Activated naive CD8-positive, alpha-beta T cell treated with anti-CD3 and anti-CD28 coated beads, Interleukin-2, amount 50 U/mL, for 24 hours (primary cell): ENCODE measurements at regions not wholly inside any gene's neighbourhood (a gene's known extent, or its start where the extent isn't known, plus 50 kb on each side); places are given as distances from the start of the nearest gene placed in this dataset.

Experiments used
- ATAC-seq: fragments of 150-1000 bp; cut with Tn5 transposase; one replicate; pipeline ENCODE4 v1.10.0; 2021
- DNase-seq: peaks from one replicate; pipeline ENCODE4 v3.0.0; 2021
- H3K27ac Mint-ChIP-seq: one replicate; pipeline ENCODE4 v1.8.0; 2021; ENCODE audit warnings: mild to moderate bottlenecking, mixed read lengths
- H3K27me3 Mint-ChIP-seq: one replicate; pipeline ENCODE4 v1.8.0; 2021; ENCODE audit warnings: mixed read lengths
- H3K36me3 Mint-ChIP-seq: one replicate; pipeline ENCODE4 v1.8.0; 2021; ENCODE audit warnings: low read depth, mixed read lengths
- H3K4me1 Mint-ChIP-seq: one replicate; pipeline ENCODE4 v1.8.0; 2021; ENCODE audit warnings: mixed read lengths
- H3K4me3 Mint-ChIP-seq: one replicate; pipeline ENCODE4 v1.8.0; 2021; ENCODE audit warnings: mild to moderate bottlenecking, moderate library complexity, mixed read lengths
- H3K9me3 Mint-ChIP-seq: one replicate; pipeline ENCODE4 v1.8.0; 2021; ENCODE audit warnings: mixed read lengths

- Mint-ChIP-seq H3K27ac (no peak overlapping the region), H3K4me3 (no peak overlapping the region), H3K27me3 (no peaks in the 10 kb centered on the region), H3K4me1 (no peaks in the 10 kb centered on the region), H3K9me3 (no peaks in the 10 kb centered on the region), H3K36me3 (no peaks in the 10 kb centered on the region)
- DNase-seq = no peak
- no peak for ATAC-seq
Observed at GRCh38 chr9:84435902-84436301, 95.3 kb upstream of the SLC28A3 start.

- Mint-ChIP-seq H3K27me3 (no peaks in the 10 kb centered on the region), H3K4me1 (no peaks in the 10 kb centered on the region), H3K9me3 (no peaks in the 10 kb centered on the region), H3K36me3 (no peaks in the 10 kb centered on the region), H3K4me3 (no peak overlapping the region), H3K27ac (no peak overlapping the region)
- DNase-seq = no peak
- no peak for ATAC-seq
Observed at GRCh38 chr9:84436386-84437109, 96.0 kb upstream of the SLC28A3 start.

GRCh38 chr9:84438391-84438790, 97.8 kb upstream of the SLC28A3 start:
- H3K27me3 Mint-ChIP-seq = no peaks in the 10 kb centered on the region
- no peak overlapping the region for H3K4me3 Mint-ChIP-seq

GRCh38 chr9:84439250-84439649, 98.7 kb upstream of the SLC28A3 start:
- Mint-ChIP-seq H3K27ac (no peak overlapping the region), H3K36me3 (no peaks in the 10 kb centered on the region), H3K9me3 (no peaks in the 10 kb centered on the region), H3K4me1 (no peaks in the 10 kb centered on the region), H3K27me3 (no peaks in the 10 kb centered on the region), H3K4me3 (no peak overlapping the region)
- no peak for ATAC-seq
- no peak for DNase-seq

More at GRCh38 chr9:84438391-84438790, 97.8 kb upstream of the SLC28A3 start:
- DNase-seq (no peak), ATAC-seq (no peak)
- no peaks in the 10 kb centered on the region for H3K36me3 Mint-ChIP-seq
- no peaks in the 10 kb centered on the region for H3K9me3 Mint-ChIP-seq
- H3K4me1 Mint-ChIP-seq = no peaks in the 10 kb centered on the region
- no peak overlapping the region for H3K27ac Mint-ChIP-seq

GRCh38 chr9:84442712-84443111, 102.2 kb upstream of the SLC28A3 start:
- H3K4me1 Mint-ChIP-seq = no peaks in the 10 kb centered on the region
- DNase-seq = no peak
- H3K4me3 Mint-ChIP-seq = no peak overlapping the region

GRCh38 chr9:84445737-84446136, 105.2 kb upstream of the SLC28A3 start:
- H3K36me3 Mint-ChIP-seq = no peaks in the 10 kb centered on the region

More at GRCh38 chr9:84442712-84443111, 102.2 kb upstream of the SLC28A3 start:
- H3K36me3 Mint-ChIP-seq = no peaks in the 10 kb centered on the region
- H3K9me3 Mint-ChIP-seq = no peaks in the 10 kb centered on the region
- H3K27ac Mint-ChIP-seq = no peak overlapping the region
- H3K27me3 Mint-ChIP-seq = no peaks in the 10 kb centered on the region
- no peak for ATAC-seq

GRCh38 chr9:84447305-84447704, 106.7 kb upstream of the SLC28A3 start:
- Mint-ChIP-seq H3K9me3 (no peaks in the 10 kb centered on the region), H3K27me3 (no peaks in the 10 kb centered on the region), H3K4me1 (no peaks in the 10 kb centered on the region), H3K4me3 (no peak overlapping the region), H3K36me3 (no peaks in the 10 kb centered on the region), H3K27ac (no peak overlapping the region)
- no peak for DNase-seq
- no peak for ATAC-seq

More at GRCh38 chr9:84445737-84446136, 105.2 kb upstream of the SLC28A3 start:
- H3K4me3 Mint-ChIP-seq = no peak overlapping the region
- DNase-seq (no peak), ATAC-seq (no peak)
- no peaks in the 10 kb centered on the region for H3K4me1 Mint-ChIP-seq
- H3K27ac Mint-ChIP-seq = no peak overlapping the region
- H3K27me3 Mint-ChIP-seq = no peaks in the 10 kb centered on the region
- no peaks in the 10 kb centered on the region for H3K9me3 Mint-ChIP-seq

- H3K4me3 Mint-ChIP-seq = no peak overlapping the region
- DNase-seq = no peak
- H3K27me3 Mint-ChIP-seq = peaks cover 3% of the 10 kb centered on the region
- no peaks in the 10 kb centered on the region for H3K4me1 Mint-ChIP-seq
- no peak for ATAC-seq
- H3K27ac Mint-ChIP-seq = no peak overlapping the region
- no peaks in the 10 kb centered on the region for H3K36me3 Mint-ChIP-seq
- H3K9me3 Mint-ChIP-seq = no peaks in the 10 kb centered on the region
Observed at GRCh38 chr9:84450029-84450428, 109.5 kb upstream of the SLC28A3 start.

- no peak for ATAC-seq
- peaks cover 4% of the 10 kb centered on the region for H3K9me3 Mint-ChIP-seq
- H3K4me1 Mint-ChIP-seq = no peaks in the 10 kb centered on the region
- H3K27ac Mint-ChIP-seq = no peak overlapping the region
- DNase-seq = no peak
- H3K27me3 Mint-ChIP-seq = peaks cover 3% of the 10 kb centered on the region
- H3K4me3 Mint-ChIP-seq = no peak overlapping the region
- H3K36me3 Mint-ChIP-seq = no peaks in the 10 kb centered on the region
Observed at GRCh38 chr9:84456527-84456926, 116.0 kb upstream of the SLC28A3 start.

- H3K27ac Mint-ChIP-seq = no peak overlapping the region
- DNase-seq (no peak), ATAC-seq (no peak)
- no peak overlapping the region for H3K4me3 Mint-ChIP-seq
- no peaks in the 10 kb centered on the region for H3K4me1 Mint-ChIP-seq
- H3K27me3 Mint-ChIP-seq = peaks cover 2% of the 10 kb centered on the region
- H3K36me3 Mint-ChIP-seq = no peaks in the 10 kb centered on the region
- peaks cover 4% of the 10 kb centered on the region for H3K9me3 Mint-ChIP-seq
Observed at GRCh38 chr9:84460695-84461094, 120.1 kb upstream of the SLC28A3 start.

- Mint-ChIP-seq H3K4me1 (no peaks in the 10 kb centered on the region), H3K27me3 (peaks cover 2% of the 10 kb centered on the region), H3K4me3 (no peak overlapping the region), H3K9me3 (peaks cover 4% of the 10 kb centered on the region), H3K36me3 (no peaks in the 10 kb centered on the region), H3K27ac (no peak overlapping the region)
- ATAC-seq (no peak), DNase-seq (no peak)
Observed at GRCh38 chr9:84463272-84463671, 122.7 kb upstream of the SLC28A3 start.

- H3K36me3 Mint-ChIP-seq = no peaks in the 10 kb centered on the region
- H3K4me1 Mint-ChIP-seq = no peaks in the 10 kb centered on the region
- no peak for DNase-seq
- no peak for ATAC-seq
- peaks cover 2% of the 10 kb centered on the region for H3K27me3 Mint-ChIP-seq
- H3K9me3 Mint-ChIP-seq = no peaks in the 10 kb centered on the region
- no peak overlapping the region for H3K4me3 Mint-ChIP-seq
- no peak overlapping the region for H3K27ac Mint-ChIP-seq
Observed at GRCh38 chr9:84466580-84467285, 126.2 kb upstream of the SLC28A3 start.

- Mint-ChIP-seq H3K4me1 (no peaks in the 10 kb centered on the region), H3K4me3 (no peak overlapping the region)
- no peak for ATAC-seq
Observed at GRCh38 chr9:84471816-84472215, 131.3 kb upstream of the SLC28A3 start.

GRCh38 chr9:84478996-84479395, 138.4 kb upstream of the SLC28A3 start:
- no peak for DNase-seq
- Mint-ChIP-seq H3K36me3 (no peaks in the 10 kb centered on the region), H3K9me3 (peaks cover 10% of the 10 kb centered on the region), H3K4me3 (no peak overlapping the region), H3K4me1 (no peaks in the 10 kb centered on the region), H3K27ac (no peak overlapping the region), H3K27me3 (no peaks in the 10 kb centered on the region)
- no peak for ATAC-seq

More at GRCh38 chr9:84471816-84472215, 131.3 kb upstream of the SLC28A3 start:
- H3K27me3 Mint-ChIP-seq = no peaks in the 10 kb centered on the region
- H3K9me3 Mint-ChIP-seq = peaks cover 7% of the 10 kb centered on the region
- no peak overlapping the region for H3K27ac Mint-ChIP-seq
- no peaks in the 10 kb centered on the region for H3K36me3 Mint-ChIP-seq
- no peak for DNase-seq

GRCh38 chr9:84480071-84480470, 139.5 kb upstream of the SLC28A3 start:
- no peak overlapping the region for H3K4me3 Mint-ChIP-seq
- H3K27ac Mint-ChIP-seq = no peak overlapping the region
- no peaks in the 10 kb centered on the region for H3K4me1 Mint-ChIP-seq
- H3K36me3 Mint-ChIP-seq = no peaks in the 10 kb centered on the region
- H3K27me3 Mint-ChIP-seq = no peaks in the 10 kb centered on the region
- DNase-seq = no peak
- H3K9me3 Mint-ChIP-seq = peaks cover 10% of the 10 kb centered on the region
- ATAC-seq = no peak
